ENCODE measurements at regions not wholly inside any gene's neighbourhood (a gene's known extent, or its start where the extent isn't known, plus 50 kb on each side); places are given as distances from the start of the nearest gene placed in this dataset.

DNA sequence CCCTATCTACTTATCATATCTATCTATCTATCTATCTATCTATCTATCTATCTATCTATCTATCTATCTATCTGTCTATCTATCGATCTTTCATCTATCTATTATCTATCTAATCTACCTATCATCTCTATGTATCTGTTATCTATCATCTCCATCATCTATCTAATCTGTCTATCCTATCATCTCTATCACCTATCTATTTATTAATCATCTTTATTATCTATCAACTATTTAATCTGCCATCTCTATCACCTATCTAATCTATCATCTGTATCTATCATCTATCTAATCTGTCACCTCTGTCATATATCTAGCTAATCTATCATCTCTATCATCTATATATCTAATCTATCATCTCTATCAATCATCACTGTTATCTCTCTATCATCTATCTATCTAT, 736.3 kb downstream of the TYW1 start:
- ATAC-seq (replicated peaks) (no peak), DNase-seq (no peak)
- H3K4me3 Mint-ChIP-seq: no peak overlapping the region
- H3K36me3 Mint-ChIP-seq (ENCODE audit: insufficient read depth): no peaks in the 10 kb centered on the region
- H3K27me3 Mint-ChIP-seq: no peaks in the 10 kb centered on the region
- no peaks in the 10 kb centered on the region for H3K4me1 Mint-ChIP-seq (ENCODE audit: low read depth in 2 of 2)
- H3K9me3 Mint-ChIP-seq: peaks cover 0 to 9% of the 10 kb centered on the region in 2 donors
- H3K27ac Mint-ChIP-seq: no peak overlapping the region

DNA sequence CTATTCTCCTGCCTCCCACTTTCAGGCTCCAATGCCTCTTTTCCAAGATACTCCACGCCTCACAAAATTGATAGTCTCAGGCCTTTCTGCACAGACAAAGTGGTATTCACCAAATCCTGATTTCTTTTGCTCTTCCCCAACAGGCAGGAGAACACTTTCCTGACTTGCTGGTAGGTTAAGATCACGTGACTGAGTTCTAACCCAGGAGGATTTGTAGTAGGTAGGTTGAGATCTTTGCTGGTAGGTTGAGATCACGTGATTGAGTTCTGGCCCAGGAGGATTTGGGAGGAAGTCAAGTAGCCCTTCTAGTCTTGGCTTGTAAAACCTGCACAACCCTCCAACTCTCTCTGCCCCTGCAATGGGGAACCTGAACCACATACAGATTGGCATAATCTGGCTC, 741.5 kb downstream of the TYW1 start:
- Mint-ChIP-seq H3K4me1 (ENCODE audit: low read depth in 2 of 2) (no peaks in the 10 kb centered on the region), H3K27me3 (no peaks in the 10 kb centered on the region), H3K4me3 (no peak overlapping the region), H3K9me3 (peaks cover 11 to 14% of the 10 kb centered on the region in 2 donors), H3K27ac (no peak overlapping the region), H3K36me3 (ENCODE audit: insufficient read depth) (no peaks in the 10 kb centered on the region)
- no peak for ATAC-seq (replicated peaks)
- DNase-seq: no peak

DNA sequence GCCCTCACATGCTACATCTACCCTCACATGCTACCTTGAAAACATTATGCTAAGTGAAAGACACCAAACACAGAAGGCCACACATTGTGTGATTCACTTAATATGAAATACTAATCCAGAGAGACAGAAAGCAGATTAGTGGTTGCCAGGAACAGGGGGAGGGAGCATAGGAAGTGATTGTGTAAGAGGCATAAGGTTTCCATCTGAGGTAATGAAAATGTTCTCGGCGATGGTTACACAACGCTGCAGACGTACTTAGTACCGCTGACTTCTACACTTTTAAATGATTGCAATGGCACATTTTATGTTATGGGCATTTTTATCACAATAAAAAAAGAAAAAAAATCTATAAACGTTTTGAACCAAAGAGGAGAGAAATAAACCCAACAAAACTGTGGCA, 742.3 kb downstream of the TYW1 start:
- H3K27me3 Mint-ChIP-seq: no peaks in the 10 kb centered on the region
- no peak for DNase-seq
- no peak overlapping the region for H3K4me3 Mint-ChIP-seq
- ATAC-seq (replicated peaks): no peak
- no peaks in the 10 kb centered on the region for H3K36me3 Mint-ChIP-seq (ENCODE audit: insufficient read depth)
- peaks cover 11 to 14% of the 10 kb centered on the region in 2 donors for H3K9me3 Mint-ChIP-seq
- no peak overlapping the region for H3K27ac Mint-ChIP-seq
- no peaks in the 10 kb centered on the region for H3K4me1 Mint-ChIP-seq (ENCODE audit: low read depth in 2 of 2)

DNA sequence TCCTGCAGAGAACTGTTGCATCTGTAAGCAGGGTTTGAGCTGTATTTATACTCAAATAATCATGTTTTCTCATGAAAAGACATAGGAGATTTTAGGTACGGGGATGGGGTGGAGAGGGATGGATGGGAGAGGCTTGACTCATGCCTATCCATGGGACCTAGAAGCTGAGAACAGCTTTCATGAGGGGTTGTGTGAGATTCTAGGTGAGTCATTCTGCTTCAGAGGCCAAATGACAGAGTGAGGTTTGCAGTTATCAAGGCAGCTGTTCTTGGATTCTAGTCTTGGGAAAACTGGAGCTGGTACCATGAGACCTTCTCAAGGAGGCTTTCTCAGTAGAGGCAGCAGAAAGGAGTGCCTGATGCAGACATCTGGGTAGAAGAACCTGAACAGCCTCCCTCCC, 746.9 kb downstream of the TYW1 start:
- H3K36me3 Mint-ChIP-seq (ENCODE audit: insufficient read depth): no peaks in the 10 kb centered on the region
- H3K9me3 Mint-ChIP-seq: peaks cover 8 to 14% of the 10 kb centered on the region in 2 donors
- no peaks in the 10 kb centered on the region for H3K27me3 Mint-ChIP-seq
- no peaks in the 10 kb centered on the region for H3K4me1 Mint-ChIP-seq (ENCODE audit: low read depth in 2 of 2)
- no peak overlapping the region for H3K27ac Mint-ChIP-seq
- ATAC-seq (replicated peaks) (no peak), DNase-seq (no peak)
- no peak overlapping the region for H3K4me3 Mint-ChIP-seq

DNA sequence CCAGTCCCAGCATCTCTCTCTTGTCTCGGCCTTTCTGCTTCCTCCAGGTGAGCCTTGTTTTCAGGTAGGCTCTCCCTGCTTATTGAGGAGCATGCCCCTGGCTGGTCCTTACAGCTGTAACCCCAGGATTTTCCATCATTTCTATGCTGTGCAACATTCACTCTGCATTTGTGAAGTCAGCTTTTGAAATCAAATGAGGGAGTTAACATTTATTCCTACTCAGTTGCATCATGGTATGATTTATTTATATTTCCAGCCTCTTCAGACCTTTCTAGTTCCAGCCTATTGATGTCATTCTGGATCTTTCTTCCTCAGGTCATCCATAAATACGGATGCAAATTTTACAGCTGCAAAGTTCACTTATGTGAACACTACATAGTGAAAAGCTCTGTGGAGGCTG, 755.6 kb downstream of the TYW1 start:
- Mint-ChIP-seq H3K27me3 (no peaks in the 10 kb centered on the region), H3K9me3 (peaks cover 6 to 9% of the 10 kb centered on the region in 2 donors), H3K4me1 (ENCODE audit: low read depth in 2 of 2) (no peaks in the 10 kb centered on the region), H3K36me3 (ENCODE audit: insufficient read depth) (no peaks in the 10 kb centered on the region), H3K4me3 (no peak overlapping the region), H3K27ac (no peak overlapping the region)
- no peak for ATAC-seq (replicated peaks)
- no peak for DNase-seq

DNA sequence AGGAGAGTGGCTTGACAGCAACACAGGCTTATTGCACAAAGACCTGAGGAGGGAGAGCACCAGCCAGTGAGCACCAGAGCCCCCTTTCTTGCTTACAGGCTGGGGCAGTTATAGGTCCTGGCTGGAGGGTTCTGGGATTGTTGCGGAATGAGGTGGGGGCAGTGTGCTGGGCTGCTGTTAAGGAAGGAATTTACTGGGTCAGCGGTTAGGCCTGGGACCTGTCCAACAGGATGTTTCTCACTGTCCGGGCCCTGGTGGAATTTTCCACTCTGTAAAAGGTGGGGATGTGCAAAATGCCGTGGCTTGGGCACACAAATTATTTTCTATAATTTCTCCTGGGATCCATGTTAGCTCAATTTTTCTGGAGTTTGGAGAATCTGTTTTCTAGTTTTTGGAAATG, 757.3 kb downstream of the TYW1 start:
- Mint-ChIP-seq H3K36me3 (ENCODE audit: insufficient read depth) (no peaks in the 10 kb centered on the region), H3K4me3 (no peak overlapping the region), H3K9me3 (peaks cover 6 to 7% of the 10 kb centered on the region in 2 donors), H3K4me1 (ENCODE audit: low read depth in 2 of 2) (no peaks in the 10 kb centered on the region), H3K27ac (no peak overlapping the region), H3K27me3 (no peaks in the 10 kb centered on the region)
- no peak for ATAC-seq (replicated peaks)
- DNase-seq: no peak

DNA sequence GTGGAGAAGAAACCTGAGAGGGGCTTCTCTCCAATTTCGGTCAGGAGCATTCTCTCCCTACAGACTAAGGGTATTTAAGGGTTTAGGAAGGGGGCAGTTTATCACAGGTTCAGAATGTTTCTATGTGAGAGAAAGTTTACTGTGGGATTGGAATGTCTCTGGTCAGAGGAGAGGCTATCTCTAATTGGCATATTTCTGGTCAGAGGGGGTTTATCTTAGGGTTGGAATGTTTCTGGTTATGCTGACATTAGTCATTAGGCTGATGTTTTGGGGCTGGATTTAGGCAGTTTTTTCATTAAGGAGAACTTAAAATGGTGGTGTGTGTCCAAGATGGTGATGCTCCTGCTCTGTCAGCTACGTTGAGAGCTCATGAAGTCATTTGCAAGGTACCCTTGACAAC, 758.0 kb downstream of the TYW1 start:
- ATAC-seq (replicated peaks) (no peak), DNase-seq (no peak)
- no peaks in the 10 kb centered on the region for H3K4me1 Mint-ChIP-seq (ENCODE audit: low read depth in 2 of 2)
- H3K4me3 Mint-ChIP-seq: no peak overlapping the region
- no peak overlapping the region for H3K27ac Mint-ChIP-seq
- H3K27me3 Mint-ChIP-seq: no peaks in the 10 kb centered on the region
- peaks cover 0 to 3% of the 10 kb centered on the region in 2 donors for H3K9me3 Mint-ChIP-seq
- no peaks in the 10 kb centered on the region for H3K36me3 Mint-ChIP-seq (ENCODE audit: insufficient read depth)

DNA sequence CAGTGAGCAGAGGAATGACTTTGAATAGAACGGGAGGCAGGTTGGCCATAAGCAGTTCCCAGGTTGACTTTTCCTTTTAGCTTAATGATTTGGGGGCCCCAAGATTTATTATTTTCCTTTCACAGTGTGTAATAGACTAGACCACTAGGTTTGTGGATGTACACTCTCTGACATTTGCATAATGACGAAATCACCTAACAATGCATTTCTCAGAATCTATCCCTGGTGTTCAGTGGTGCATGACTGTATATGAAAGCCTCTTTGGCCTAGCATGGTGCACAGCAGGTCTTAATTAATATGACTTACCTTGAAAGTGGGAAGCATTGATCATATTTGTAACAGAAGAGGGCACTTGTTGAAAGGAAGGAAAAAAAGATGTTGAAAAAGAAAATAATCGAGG, 761.9 kb downstream of the TYW1 start:
- Mint-ChIP-seq H3K36me3 (ENCODE audit: insufficient read depth) (no peaks in the 10 kb centered on the region), H3K27me3 (no peaks in the 10 kb centered on the region)

DNA sequence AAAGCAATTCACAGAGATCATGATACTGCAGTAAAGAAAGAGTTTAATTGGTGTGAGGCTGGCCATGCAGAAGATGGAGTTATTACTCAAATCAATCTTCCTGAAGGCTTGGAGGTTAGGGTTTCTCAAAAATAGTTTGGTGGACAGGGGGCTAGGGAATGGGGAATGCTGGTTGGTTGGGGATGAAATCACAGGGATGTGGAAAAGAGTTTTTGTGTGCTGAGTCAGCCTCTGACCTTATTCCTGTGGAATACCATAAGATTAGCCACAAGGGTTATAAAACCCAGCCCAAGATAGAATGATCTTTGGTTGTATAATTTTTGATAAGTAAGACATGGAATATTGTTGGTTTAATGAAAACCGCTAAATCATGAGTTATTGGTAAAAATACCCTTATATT, 764.3 kb downstream of the TYW1 start:
- no peaks in the 10 kb centered on the region for H3K36me3 Mint-ChIP-seq (ENCODE audit: insufficient read depth)
- no peak overlapping the region for H3K27ac Mint-ChIP-seq
- H3K4me3 Mint-ChIP-seq: no peak overlapping the region
- DNase-seq (no peak), ATAC-seq (replicated peaks) (no peak)
- H3K4me1 Mint-ChIP-seq (ENCODE audit: low read depth in 2 of 2): no peaks in the 10 kb centered on the region
- no peaks in the 10 kb centered on the region for H3K27me3 Mint-ChIP-seq
- H3K9me3 Mint-ChIP-seq: peaks cover 0 to 3% of the 10 kb centered on the region in 2 donors

More for the DNA sequence above, 761.9 kb downstream of the TYW1 start:
- no peak for ATAC-seq (replicated peaks)
- Mint-ChIP-seq H3K4me1 (ENCODE audit: low read depth in 2 of 2) (no peaks in the 10 kb centered on the region), H3K4me3 (no peak overlapping the region), H3K27ac (no peak overlapping the region), H3K9me3 (peaks cover 0 to 5% of the 10 kb centered on the region in 2 donors)
- DNase-seq: no peak

DNA sequence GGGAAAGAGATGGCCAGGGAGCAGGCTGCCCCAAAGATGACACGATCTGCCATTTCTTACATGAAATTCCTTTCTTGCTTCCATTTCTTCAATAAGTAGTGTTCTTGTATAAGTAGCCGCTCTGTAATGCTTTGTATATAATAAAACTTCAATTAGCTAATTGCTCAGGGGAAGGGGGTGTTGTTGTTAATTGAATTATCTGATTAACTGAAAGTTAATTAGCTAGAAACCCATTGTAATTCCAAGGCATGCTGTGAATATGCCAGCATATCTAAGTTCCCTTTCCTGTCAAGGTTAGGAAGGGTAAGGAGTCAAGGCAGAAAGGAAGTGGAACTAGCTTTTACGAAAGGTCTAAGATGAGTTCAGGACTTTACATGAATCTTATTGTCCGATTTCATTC, 765.9 kb downstream of the TYW1 start:
- no peak overlapping the region for H3K27ac Mint-ChIP-seq
- H3K27me3 Mint-ChIP-seq: no peaks in the 10 kb centered on the region
- no peaks in the 10 kb centered on the region for H3K4me1 Mint-ChIP-seq (ENCODE audit: low read depth in 2 of 2)

DNA sequence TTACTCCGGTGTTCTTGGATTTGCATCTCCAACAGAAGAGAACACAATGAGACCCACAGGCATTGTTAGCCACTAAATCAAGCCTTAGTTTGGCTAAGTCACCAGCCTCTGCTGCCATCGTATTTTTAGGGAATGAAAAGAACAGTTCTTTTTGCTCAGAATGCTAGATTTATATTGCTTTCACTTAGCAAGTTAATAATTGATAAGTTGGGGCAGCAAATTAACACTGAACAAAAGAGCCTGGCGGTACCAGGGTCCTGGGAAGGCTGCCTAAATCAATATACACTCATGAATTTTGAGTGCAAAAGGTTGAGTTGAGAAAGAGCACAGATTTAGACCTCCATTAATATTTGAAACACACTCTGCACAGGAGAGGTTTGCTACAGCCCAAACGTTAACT, 767.7 kb downstream of the TYW1 start:
- Mint-ChIP-seq H3K27ac (no peak overlapping the region), H3K4me3 (no peak overlapping the region), H3K36me3 (ENCODE audit: insufficient read depth) (no peaks in the 10 kb centered on the region), H3K4me1 (ENCODE audit: low read depth in 2 of 2) (no peaks in the 10 kb centered on the region), H3K9me3 (peaks cover 0 to 3% of the 10 kb centered on the region in 2 donors), H3K27me3 (no peaks in the 10 kb centered on the region)
- no peak for ATAC-seq (replicated peaks)
- DNase-seq: no peak

More for the DNA sequence above, 765.9 kb downstream of the TYW1 start:
- no peak overlapping the region for H3K4me3 Mint-ChIP-seq
- peaks cover 0 to 3% of the 10 kb centered on the region in 2 donors for H3K9me3 Mint-ChIP-seq
- no peaks in the 10 kb centered on the region for H3K36me3 Mint-ChIP-seq (ENCODE audit: insufficient read depth)
- DNase-seq (no peak), ATAC-seq (replicated peaks) (no peak)

DNA sequence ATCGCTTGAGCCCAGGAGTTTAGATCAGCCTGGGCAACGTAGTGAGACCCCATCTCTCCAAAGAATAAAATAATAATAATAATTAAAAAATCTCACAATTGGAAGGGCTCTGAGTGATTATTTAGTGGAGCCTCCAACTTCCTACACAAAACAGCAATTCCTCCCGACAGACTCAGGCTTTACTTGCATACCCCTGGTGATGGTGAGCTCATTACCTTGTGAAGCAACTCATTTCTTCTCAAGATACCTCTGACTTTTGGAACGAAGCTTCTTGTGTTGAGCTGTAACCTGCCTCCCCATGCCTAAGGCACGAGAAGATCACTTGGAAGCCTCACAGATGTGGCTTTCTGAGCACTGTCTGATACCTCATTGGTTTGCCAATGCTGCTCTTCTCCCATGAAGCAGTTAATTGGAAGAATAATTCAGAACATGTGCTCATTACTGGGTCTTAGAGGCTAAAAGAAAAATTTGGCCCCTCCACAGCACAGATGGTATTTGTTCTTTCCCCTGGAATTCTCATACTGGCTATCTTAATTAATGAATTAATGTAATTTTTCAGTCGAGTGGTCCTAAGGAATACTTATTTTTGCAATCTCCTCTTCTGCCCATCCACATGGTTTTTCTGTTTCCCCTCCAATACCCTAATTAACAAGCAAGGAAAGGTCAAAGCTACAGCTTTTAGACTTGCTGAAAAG, 769.0 kb downstream of the TYW1 start:
- ATAC-seq (replicated peaks) (no peak), DNase-seq (no peak)
- H3K4me1 Mint-ChIP-seq (ENCODE audit: low read depth in 2 of 2): no peaks in the 10 kb centered on the region
- H3K36me3 Mint-ChIP-seq (ENCODE audit: insufficient read depth): no peaks in the 10 kb centered on the region
- no peak overlapping the region for H3K4me3 Mint-ChIP-seq
- H3K27me3 Mint-ChIP-seq: no peaks in the 10 kb centered on the region
- H3K27ac Mint-ChIP-seq: no peak overlapping the region
- H3K9me3 Mint-ChIP-seq: peaks cover 4 to 7% of the 10 kb centered on the region in 2 donors

DNA sequence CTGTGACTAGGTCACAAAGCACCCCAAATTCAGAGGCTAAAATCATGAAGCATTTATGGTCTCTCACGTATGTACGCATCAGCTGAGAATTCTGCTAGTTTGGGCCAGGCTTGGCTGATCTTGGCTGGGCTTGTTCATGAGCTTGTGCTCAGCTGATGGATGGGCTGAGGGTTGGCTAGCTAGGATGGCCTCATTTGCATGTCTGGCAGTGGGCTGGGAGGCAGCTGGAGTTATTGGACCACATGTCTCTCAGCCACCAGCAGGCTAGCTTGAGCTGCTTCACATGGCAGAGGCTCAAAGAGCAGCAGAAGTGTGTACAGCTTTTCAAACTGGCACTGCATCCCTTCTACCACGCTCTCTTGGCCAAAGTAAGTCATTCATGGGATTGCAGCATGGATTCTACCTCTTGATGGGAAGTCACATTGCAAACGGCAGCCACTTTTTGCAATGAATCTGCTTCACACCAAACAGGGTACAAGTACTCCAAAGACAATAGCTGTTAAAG, 770.3 kb downstream of the TYW1 start:
- H3K9me3 Mint-ChIP-seq: peaks cover 4 to 16% of the 10 kb centered on the region in 2 donors
- ATAC-seq (replicated peaks): no peak
- no peaks in the 10 kb centered on the region for H3K4me1 Mint-ChIP-seq (ENCODE audit: low read depth in 2 of 2)
- no peaks in the 10 kb centered on the region for H3K27me3 Mint-ChIP-seq
- H3K4me3 Mint-ChIP-seq: no peak overlapping the region
- no peak overlapping the region for H3K27ac Mint-ChIP-seq
- DNase-seq: no peak
- no peaks in the 10 kb centered on the region for H3K36me3 Mint-ChIP-seq (ENCODE audit: insufficient read depth)

DNA sequence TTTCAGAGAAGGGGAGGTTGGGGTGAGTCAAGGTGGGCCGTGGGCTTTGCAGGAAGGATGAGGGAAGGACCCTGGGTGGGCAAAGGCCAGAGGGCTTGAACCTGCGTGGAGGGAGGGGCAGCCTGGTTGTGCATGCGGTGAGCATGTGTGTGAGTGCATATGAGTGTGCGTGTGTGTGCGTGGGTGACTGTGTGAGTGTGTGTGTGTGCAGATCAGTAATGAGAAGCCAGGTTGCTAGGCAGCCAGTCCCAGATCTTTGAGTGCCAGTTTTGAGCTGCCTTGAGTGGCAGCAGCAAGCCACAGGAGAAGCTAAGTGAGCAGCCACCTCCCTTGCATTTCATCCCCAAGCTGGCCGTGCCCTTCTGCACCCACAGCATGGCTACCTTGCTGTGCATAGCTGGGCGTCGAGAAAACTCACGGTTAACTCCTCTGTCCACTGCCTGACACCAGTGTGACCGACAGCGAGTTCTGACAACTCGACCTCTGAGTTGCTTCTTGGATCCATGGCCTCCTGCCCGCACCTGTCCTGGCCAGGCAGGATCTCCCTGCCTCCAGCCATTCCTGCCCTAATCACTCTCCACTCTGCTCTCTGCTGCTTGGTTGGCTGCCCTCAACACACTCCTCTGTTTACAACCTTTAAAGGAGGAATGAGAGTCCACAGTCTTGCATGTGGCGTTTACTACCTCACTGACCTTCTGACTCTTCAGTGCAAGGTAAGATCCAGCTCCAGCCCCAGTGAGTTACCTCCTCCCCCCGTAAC, 775.4 kb downstream of the TYW1 start:
- DNase-seq (no peak), ATAC-seq (replicated peaks) (no peak)
- no peaks in the 10 kb centered on the region for H3K4me1 Mint-ChIP-seq (ENCODE audit: low read depth in 2 of 2)
- H3K27me3 Mint-ChIP-seq: no peaks in the 10 kb centered on the region
- H3K4me3 Mint-ChIP-seq: no peak overlapping the region
- peaks cover 4 to 25% of the 10 kb centered on the region in 2 donors for H3K9me3 Mint-ChIP-seq
- no peak overlapping the region for H3K27ac Mint-ChIP-seq
- H3K36me3 Mint-ChIP-seq (ENCODE audit: insufficient read depth): no peaks in the 10 kb centered on the region

Data from effector memory CD8-positive, alpha-beta T cell (primary cell).